ENCODE measurements at regions not wholly inside any gene's neighbourhood (a gene's known extent, or its start where the extent isn't known, plus 50 kb on each side); places are given as distances from the start of the nearest gene placed in this dataset.

DNA sequence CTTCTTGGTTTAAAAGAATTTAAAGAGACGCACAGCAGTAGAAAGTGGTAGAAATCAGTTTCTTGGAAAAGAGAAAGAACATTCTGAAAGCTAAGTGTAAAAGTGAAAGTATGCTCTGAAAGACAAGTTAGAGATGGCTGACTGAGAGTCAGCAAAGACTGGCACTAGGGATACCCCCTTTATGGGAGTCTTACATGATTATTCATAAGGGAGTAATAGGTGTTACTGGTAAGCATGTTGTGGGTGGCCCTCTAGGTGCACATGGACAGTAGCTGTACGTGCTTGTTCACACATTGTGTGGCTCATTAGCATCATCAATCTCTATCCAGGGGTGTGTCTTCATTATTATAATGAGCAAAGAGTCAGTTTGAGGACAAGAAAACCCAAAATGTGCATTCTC is 816.2 kb downstream of the CBLN2 start:
- TF ChIP-seq FOXM1 (IDR thresholded peaks at IDR 0.05; ENCODE audit: borderline replicate concordance) (no peak), TARDBP (IDR thresholded peaks at IDR 0.05) (no peak), SP1 (IDR thresholded peaks at IDR 0.05) (no peak), ELF4 (IDR thresholded peaks at IDR 0.05) (no peak), SUZ12 (IDR thresholded peaks at IDR 0.05) (no peak), CTBP1 (IDR thresholded peaks at IDR 0.05; ENCODE audit: borderline replicate concordance) (no peak), BHLHE40 (IDR thresholded peaks at IDR 0.05; ENCODE audit: borderline replicate concordance) (no peak), ARNT (IDR thresholded peaks at IDR 0.05) (no peak), ZNF384 (IDR thresholded peaks at IDR 0.05) (no peak), NFRKB (IDR thresholded peaks at IDR 0.05) (no peak), FOXK2 (IDR thresholded peaks at IDR 0.05) (no peak)
